GM23338 (cell line): ENCODE measurements at regions not wholly inside any gene's neighbourhood (a gene's known extent, or its start where the extent isn't known, plus 50 kb on each side); places are given as distances from the start of the nearest gene placed in this dataset.

Experiments
- EZH2 ChIP-seq: fragments of 200-600 bp; sonication (generic); IDR thresholded peaks from one replicate; pipeline ENCODE4 v1.8.0; 2017; ENCODE audit warnings: antibody characterized with exemption, mild to moderate bottlenecking, low read depth; ENCODE audit not compliant: unreplicated experiment
- NANOG ChIP-seq: IDR thresholded peaks from 2 replicates; pipeline ENCODE4 v1.6.1; 2016; ENCODE audit warnings: antibody characterized with exemption, borderline replicate concordance
- POLR2AphosphoS5 ChIP-seq: IDR thresholded peaks from 2 replicates; pipeline ENCODE4 v1.6.1; 2016; ENCODE audit warnings: antibody characterized with exemption, low read depth
- TF ChIP-seq, protein P1 (sequence below), 2 experiments: fragments of 200-600 bp in 1 of 2; sonication (generic) in 1 of 2; conservative IDR thresholded peaks; 2 replicates each; pipeline versions ENCODE4 v1.5.1 to v1.6.1; 2016 to 2017; ENCODE audit warnings: antibody characterized with exemption in 2 of 2, low read depth in 2 of 2, mild to moderate bottlenecking in 2 of 2, moderate library complexity in 1 of 2

DNA sequence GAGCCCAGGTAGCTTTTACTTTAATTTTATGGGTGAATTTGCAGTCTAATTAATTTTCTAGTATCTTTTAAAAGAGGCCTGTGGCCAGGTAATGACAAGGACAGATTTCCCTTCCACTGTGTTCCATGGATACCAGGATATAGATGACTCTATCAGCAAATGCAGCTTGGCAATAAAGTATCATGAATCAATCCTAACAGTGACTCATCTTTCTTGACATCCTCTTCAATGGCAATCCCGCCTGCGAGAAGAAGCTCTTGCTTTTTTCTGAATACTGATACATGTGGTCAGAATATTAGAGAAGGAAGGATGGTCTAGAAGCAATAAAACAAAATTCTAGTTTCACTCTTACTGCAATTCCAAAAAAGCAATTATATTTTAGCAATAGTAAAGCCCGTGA, 267.8 kb downstream of the DTHD1 start:
- TF ChIP-seq, protein P1, sequence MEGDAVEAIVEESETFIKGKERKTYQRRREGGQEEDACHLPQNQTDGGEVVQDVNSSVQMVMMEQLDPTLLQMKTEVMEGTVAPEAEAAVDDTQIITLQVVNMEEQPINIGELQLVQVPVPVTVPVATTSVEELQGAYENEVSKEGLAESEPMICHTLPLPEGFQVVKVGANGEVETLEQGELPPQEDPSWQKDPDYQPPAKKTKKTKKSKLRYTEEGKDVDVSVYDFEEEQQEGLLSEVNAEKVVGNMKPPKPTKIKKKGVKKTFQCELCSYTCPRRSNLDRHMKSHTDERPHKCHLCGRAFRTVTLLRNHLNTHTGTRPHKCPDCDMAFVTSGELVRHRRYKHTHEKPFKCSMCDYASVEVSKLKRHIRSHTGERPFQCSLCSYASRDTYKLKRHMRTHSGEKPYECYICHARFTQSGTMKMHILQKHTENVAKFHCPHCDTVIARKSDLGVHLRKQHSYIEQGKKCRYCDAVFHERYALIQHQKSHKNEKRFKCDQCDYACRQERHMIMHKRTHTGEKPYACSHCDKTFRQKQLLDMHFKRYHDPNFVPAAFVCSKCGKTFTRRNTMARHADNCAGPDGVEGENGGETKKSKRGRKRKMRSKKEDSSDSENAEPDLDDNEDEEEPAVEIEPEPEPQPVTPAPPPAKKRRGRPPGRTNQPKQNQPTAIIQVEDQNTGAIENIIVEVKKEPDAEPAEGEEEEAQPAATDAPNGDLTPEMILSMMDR (conservative IDR thresholded peaks at IDR 0.05; ENCODE audit: low read depth in 2 of 2) = no peak
- TF ChIP-seq POLR2AphosphoS5 = no peak
- TF ChIP-seq EZH2 = no peak
- no peak for TF ChIP-seq NANOG
